ENCODE measurements at regions not wholly inside any gene's neighbourhood (a gene's known extent, or its start where the extent isn't known, plus 50 kb on each side); places are given as distances from the start of the nearest gene placed in this dataset.
"Not testable (repeated sequence)": the region's sequence is repeated elsewhere in the genome, so short reads cannot be mapped to it uniquely, and the experiment has no call there.

DNA sequence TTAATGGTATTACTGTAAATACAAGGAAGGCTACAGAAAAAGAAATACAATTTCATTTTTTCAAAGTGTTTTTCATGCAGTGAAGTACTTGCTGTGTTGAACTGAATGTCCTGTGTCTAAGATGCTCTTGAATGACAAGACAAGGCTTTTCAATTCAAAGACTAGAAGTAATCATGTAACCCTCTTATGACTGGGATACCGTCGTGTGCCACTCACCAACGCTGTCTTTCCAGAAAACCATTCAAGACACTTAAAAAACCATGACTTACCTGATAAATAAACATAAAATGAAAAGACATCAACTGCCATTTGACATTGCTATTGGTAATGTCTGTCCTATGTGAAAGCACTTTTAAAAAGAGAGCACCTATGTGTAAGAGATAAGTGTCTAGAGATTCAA, 183.1 kb upstream of the DPP10 start:
- DNase-seq: no peak

DNA sequence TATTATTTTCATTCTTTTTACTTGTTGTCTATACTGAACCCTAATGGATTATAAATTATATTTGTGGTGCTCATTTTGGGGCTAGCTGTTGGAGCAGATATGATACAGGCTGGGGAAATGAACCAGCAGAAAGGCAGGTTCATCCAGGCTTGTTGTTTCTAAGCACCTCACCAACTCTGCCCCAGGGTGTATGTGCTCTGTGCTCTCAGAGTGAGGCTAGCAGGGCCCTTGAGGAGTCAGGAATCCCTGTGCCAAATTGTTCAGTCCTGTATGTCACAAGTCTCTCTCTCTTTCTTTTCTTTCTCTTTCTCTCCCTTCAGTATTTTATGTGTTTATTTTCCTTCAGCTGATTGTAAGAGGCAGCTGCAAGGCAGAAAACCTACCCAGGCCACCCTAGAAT, 181.1 kb upstream of the DPP10 start:
- DNase-seq: no peak

GRCh38 chr2:114265261-114265660, 177.2 kb upstream of the DPP10 start:
- no peak for DNase-seq

GRCh38 chr2:114274957-114275356, 167.5 kb upstream of the DPP10 start:
- DNase-seq: no peak

- no peak for DNase-seq
Measured at GRCh38 chr2:114281188-114281587, 161.3 kb upstream of the DPP10 start.

- no peak for DNase-seq
Measured at GRCh38 chr2:114283774-114284173, 158.7 kb upstream of the DPP10 start.

GRCh38 chr2:114286438-114286837, 156.0 kb upstream of the DPP10 start:
- DNase-seq: no peak

DNA sequence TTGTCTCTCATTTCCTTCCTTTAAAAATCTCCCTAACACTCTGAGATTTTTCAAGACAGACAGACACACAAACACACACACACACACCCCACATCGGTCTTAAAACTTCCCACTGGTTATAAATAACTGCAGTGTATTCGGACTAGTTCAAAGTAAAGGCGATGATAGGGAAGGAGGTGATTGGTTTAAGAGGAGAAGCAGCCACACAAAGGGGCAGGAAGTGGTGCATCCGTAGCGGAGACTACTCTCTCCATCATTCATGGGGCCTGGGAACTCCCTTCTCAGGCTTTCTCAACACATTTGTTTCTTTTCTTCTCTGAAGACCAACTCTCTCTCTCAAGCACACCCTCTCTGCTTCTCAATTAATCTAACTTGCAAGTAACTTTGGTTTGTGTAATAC, 149.1 kb upstream of the DPP10 start:
- DNase-seq: no peak

DNA sequence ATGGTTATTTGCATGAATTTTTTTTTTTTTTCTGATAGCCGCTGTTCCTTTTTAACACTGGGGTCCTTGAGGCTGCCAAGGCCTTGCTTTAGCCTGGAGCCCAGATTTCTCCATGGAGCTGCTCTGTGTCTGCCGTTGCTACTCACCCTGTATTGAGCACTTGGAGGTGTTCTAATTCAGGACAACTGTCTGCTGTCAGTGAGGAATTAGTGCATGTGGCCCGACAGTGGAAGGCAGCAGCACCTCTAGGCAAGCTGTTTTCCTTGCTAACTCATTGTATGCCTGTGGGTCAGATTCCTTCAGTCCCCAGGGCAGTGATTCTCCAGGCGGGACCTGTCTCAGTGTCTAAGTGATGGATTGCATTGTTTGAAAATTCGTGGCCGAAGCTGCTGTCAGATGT, 147.7 kb upstream of the DPP10 start:
- no peak for DNase-seq

DNA sequence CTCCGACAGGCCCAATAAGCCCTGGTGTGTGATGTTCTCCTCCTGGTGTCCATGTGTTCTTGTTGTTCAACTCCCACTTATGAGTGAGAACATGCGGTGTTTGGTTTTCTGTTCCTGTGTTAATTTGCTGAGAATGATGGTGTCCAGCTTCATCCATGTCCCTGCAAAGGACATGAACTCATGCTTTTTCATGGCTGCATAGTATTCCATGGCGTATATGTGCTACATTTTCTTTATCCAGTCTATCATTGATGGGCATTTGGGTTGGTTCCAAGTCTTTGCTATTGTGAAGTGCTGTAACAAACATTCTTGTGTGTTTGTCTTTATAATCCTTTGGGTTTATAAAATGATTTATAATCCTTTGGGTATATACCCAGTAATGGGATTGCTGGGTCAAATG, 142.1 kb upstream of the DPP10 start:
- not testable (repeated sequence) for DNase-seq

- no peak for DNase-seq
Measured at GRCh38 chr2:114316532-114317300, 125.7 kb upstream of the DPP10 start.

GRCh38 chr2:114330594-114330993, 111.8 kb upstream of the DPP10 start:
- DNase-seq: no peak

DNA sequence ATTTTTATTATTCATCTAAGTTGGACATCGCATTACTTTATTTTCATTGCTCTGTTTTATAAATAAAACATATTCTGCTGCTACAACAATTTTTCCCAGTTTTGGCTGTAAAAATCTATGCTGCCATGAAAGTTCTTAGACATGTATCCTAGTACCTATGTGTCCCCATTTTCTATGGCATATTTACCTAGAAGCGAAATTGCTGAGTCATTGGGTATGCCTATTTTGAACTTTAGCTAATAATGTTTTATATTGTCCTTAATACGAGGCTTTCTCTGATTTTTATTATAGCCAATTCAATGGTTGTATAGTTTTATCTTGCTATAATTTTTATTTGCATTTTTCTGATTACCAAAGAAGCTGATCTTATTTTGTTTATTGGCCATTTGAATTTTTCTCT, 110.5 kb upstream of the DPP10 start:
- no peak for DNase-seq

DNA sequence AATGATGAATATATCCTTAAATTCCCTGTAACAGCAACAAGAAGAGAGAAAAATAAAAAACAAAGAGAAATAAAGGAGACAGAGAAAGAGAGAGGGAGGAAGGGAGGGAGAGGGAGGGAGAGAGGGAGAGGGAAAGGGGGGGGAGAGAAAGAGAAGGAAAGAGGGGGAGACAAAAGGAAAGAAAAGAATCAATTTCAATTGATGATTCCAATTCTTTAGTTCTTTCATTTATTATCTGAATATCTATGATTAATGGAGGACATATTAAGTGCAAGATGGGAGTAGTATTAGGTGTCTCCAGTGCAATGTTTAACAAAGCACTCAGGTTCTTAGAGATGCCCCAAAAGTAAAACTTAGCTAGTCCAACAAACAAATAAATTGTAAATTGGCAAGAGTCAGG, 97.2 kb upstream of the DPP10 start:
- no peak for DNase-seq

- DNase-seq: no peak
Measured at GRCh38 chr2:114346658-114347057, 95.8 kb upstream of the DPP10 start.

DNA sequence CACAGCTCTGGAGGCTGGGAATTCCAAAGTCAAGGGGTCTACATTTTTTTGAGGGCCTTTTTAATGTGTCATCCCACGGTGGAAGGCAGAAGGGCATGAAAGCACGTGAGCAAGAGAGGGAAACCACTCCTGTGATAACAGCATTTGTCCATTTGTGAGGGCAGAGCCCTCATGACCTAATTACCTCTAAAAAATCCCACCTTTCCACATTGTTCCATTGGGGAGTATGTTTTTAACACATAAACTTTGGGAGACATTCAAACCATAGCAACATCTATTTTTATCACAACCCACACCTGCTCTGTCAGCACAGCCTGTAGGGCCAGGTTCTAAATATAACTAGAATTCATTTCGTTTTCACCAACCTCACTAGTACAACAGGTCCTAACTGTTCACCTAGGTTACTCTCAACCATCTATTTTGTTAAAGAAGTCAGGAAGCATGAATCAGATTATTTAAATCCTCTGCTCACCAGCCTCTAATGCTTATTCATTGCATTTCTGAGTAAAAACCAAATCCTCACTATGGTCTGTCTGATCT, 92.2 kb upstream of the DPP10 start:
- no peak for DNase-seq

DNA sequence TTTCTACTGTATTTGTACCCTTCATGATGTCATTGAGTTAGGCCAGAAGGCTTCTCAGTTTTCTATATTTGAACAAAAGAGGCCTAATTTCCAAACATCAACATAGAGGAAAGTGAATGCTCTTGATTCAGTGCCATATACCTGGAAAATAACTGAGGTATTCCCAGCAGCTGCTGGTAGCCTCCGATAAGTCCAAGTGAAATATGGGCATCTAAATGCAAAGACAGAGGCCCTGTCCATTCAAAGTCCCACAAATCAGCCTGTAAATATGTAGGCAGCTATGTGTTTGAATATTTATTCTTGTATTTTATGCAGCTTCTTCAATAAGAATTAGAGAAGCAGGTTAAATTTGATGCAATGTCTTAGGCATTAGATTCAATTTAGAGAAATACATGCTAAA, 89.5 kb upstream of the DPP10 start:
- no peak for DNase-seq

GRCh38 chr2:114354199-114354598, 88.2 kb upstream of the DPP10 start:
- no peak for DNase-seq

- DNase-seq: no peak
Measured at GRCh38 chr2:114368705-114369104, 73.7 kb upstream of the DPP10 start.

- DNase-seq: not testable (repeated sequence)
Measured at GRCh38 chr2:114371721-114372120, 70.7 kb upstream of the DPP10 start.

DNA sequence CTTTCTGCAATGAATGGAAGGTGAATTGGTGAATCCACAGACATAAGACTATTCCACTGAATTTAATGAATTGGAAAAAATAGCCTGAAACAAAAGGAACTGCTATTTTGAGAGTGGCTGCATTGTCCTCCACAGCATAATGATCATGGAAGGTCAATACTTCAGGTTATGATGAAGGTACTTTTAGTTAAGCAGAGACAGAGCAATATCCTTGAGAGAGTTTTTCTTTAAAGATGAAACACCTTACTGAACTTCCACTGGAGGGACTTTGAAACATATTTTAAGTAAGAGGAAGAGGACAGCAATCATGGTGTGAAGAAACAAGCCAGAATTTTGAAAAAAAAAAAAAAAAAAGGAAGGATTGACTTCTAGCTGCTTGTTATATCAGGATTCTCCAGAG, 68.8 kb upstream of the DPP10 start:
- DNase-seq: no peak

GRCh38 chr2:114384441-114384840, 58.0 kb upstream of the DPP10 start:
- DNase-seq: no peak

DNA sequence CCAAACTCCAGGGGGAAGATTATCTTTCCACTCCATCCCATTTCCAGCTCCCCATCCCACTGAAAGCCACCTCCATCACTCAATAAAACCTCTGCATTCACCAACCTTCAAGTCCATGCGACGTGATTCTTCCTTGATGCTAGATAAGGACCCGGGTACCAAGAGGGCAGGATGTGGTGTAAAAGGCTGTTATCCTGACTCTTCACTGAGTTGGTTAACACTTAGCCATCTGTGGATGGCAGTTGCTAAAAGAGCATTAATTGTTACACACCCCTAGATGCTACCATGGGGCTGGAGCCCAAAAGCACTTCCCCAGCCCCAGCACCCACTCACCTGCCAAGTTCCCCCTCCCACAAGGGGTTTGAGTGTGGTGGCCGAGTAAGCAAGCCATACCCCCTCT, 53.4 kb upstream of the DPP10 start:
- no peak for DNase-seq

Measured in renal pelvis (tissue), 1 donor.